ENCODE measurements at regions not wholly inside any gene's neighbourhood (a gene's known extent, or its start where the extent isn't known, plus 50 kb on each side); places are given as distances from the start of the nearest gene placed in this dataset.
A peak's percentile ranks its signal among the peaks of the same experiment; 100 is the strongest.

GRCh38 chr2:76314271-76315020 is 603.7 kb upstream of the GCFC2 start:
- no peak for DNase-seq

DNA sequence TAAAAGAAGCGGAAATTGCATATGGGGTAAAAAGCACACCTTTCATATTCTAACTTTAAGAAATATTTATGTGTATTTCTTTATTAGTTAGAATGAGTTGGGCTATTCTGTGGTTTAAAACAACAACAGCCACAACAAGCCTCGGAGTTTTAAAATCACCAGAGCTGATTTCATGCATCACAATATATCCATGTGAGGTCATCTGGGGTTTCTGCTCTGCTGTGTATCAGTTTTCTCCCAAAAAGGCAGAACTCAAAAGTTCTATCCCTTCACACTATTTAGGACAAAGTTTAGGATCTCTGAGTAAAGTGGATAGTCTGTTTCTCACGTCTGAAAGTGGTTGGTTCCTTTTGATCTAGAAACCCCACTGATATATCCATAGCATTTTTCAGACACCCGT is 601.5 kb upstream of the GCFC2 start:
- no peak for DNase-seq

DNA sequence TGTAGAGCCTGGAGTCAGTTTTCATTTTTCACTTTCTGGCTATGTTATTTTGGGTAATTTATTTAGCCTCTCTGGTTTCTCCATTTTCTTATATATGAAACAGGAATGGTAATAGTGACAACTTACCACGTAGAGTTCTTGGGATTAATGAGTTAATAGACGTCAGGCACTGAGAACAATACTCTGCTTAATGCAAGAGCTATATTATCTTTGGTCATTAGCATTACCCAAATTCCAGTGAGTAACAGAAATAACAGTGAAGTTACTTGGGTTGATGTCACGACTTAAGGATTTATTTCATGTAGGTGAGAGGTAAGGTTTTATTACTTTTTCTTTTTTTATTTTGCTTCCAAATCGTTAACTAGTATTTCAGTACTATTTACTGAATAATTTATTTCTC is 601.0 kb upstream of the GCFC2 start:
- DNase-seq, result no peak

GRCh38 chr2:76310894-76311633 is 600.3 kb upstream of the GCFC2 start:
- DNase-seq, result no peak

DNA sequence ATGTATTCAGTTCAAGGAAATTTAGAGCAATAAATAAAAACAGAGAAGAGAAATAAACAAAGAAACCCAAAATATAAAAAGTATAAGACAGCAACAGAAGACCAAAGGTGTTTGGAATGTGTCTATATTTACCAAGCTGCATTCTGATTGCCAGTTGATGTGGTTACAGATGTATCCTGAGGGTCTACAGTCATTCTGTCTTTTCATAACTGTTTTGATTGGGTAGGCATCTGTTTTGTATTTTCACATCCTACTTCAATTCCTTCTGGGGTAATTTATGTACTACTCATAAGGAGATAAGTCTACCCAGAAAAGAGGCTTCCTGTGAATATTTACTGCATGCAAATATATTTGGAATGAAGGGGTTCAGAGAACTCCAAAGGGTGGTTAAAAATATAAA is 596.8 kb upstream of the GCFC2 start:
- DNase-seq, result no peak

GRCh38 chr2:76298041-76298440 is 587.3 kb upstream of the GCFC2 start:
- no peak for DNase-seq

DNA sequence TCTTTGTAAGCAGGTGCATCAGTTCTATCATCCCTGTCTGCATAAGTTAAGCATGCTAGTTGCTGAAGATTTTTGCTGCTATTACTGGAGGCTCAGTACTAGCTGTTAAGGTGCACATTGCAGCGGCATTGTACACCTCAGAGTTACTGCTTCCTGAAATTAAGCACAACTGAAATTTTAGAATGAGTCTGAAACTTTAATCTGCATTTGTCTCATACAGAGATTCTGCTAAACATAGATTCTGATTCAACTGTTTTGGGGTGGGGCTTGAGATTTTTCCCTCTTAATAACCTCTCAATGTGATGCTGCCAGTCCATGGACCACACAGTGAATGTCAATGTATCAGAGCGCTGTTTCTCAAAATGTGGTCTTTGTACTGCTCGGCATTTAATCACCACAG is 585.7 kb upstream of the GCFC2 start:
- no peak for DNase-seq

DNA sequence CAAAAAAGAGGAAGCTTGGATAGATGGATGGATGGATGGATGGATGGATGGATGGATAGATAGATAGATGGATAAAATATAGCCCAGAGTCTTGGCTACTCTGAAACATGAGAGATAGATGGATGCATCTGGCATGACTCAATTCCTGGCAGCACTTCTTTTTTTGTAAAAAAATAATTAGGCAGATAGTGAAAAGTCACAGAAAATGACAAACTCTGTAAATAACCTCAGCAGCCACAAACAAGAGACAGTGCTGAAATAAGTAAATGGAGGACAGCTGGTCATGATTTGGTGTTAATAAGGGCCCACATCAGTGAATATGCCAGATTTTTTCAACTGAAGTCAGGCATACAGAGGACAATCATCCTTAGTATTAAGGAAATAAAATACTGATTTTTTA is 585.0 kb upstream of the GCFC2 start:
- no peak for DNase-seq

GRCh38 chr2:76288598-76288997 is 577.9 kb upstream of the GCFC2 start:
- no peak for DNase-seq

DNA sequence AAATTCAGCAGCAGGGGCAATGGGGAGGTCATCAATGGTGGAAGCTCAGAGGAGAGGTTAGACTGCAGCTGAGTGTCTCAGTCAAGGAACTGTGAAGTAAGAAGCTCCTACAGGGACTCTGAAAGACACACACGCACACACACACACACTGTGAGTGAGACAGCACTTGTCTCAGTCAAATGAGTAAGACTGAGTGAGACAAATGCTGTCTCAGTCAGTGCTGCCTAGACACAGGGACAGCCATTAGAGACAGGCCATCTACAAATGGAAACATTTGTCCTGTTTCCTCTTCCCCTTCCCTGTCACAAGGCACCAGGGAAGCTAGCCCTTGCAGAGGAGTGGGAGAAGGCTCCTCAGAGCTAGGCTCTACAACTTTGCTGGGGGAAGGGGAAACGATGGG is 577.4 kb upstream of the GCFC2 start:
- no peak for DNase-seq

DNA sequence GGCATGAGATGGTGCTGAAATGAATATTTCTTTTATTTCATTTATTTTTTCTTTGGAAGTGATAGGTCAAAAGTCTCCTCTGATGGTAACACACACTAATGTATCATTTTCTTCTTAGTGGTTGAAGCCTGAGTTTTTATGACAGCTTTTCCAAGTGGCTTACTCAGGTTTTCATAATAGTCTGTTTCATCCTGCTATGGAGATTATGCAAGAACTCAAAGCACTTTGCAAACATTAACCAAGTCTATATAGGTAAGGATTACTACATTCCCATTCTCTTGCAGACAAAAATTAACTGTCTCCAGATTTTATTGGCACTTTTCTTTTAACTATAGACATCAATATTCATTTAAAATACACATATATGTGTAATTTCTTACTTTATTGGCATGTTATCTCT is 572.6 kb upstream of the GCFC2 start:
- no peak for DNase-seq

DNA sequence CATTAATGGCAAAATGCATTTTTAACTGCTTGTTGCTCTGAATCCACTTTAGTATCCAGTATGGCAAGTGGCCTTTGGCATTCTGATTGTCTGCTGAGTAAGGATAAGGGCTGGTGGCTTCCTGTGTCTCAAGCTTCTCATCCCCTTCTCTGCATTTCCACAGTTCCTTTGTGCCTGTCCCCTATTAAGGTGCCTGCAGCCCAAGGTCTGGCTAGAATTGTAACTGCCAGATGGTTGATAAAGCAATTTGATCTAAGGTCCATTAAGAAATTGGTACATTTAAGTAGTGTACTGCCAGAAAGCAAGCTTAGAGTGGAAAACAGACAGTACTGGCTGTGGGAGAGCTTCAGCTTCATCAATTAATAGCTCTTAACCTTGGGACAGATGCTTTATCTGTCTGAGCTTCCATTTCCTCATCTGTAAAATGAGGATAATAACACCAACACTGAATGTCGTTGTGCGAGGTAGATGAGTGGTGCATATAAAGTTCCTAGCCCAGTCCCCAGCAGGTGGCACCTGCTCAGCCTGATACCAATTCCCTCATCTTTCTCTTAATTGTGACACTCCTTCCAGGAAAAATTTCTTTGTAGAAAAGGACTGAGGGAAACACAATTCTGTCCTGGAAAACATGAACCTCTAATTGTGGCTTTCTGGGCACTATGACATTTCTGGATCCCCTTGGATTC is 570.6 kb upstream of the GCFC2 start:
- no peak for DNase-seq

GRCh38 chr2:76280686-76281085 is 570.0 kb upstream of the GCFC2 start:
- peak; percentile 8 to 16 for DNase-seq

GRCh38 chr2:76279142-76279541 is 568.4 kb upstream of the GCFC2 start:
- no peak for DNase-seq

GRCh38 chr2:76275788-76276187 is 565.1 kb upstream of the GCFC2 start:
- no peak for DNase-seq

DNA sequence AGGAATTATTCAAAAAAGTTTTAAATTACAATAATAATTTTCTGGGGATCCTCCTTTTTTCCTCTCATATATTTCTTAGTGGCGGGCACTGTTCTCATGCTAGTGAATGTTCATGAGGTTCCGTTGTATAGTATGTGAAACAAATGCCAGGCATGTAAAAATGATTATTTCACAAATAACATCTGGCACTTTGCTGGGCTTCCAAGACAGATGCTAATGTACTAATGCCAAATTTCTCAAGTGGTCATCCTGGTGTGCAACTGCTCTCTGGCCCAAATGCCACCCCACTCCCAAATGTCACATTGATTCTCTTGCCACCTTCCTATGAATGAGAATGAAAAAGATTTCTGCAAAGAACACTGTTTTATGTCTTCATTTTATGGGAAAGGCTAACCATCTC is 564.0 kb upstream of the GCFC2 start:
- no peak for DNase-seq

DNA sequence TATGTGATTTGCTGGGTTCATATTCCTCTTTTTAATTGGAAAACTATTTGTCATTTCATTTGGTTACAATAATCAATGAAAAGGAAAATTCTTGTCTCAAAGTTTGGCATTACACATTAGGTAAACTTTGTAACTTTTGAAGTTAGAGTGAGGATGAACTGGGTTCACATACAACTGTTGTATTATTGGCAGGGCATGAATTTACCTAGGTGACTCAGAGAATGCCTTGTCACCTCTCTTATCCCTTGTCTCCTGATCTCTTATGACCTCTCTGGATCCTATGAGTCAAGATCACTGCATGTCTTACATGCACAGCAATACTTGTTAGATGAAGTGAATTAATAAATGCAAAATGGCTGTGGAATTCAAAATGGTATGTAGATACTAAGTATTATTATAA is 563.4 kb upstream of the GCFC2 start:
- no peak for DNase-seq

GRCh38 chr2:76270096-76270710 is 559.5 kb upstream of the GCFC2 start:
- no peak for DNase-seq

- no peak for DNase-seq
Observed at GRCh38 chr2:76268902-76269620, 558.3 kb upstream of the GCFC2 start.

- no peak for DNase-seq
Observed at GRCh38 chr2:76268484-76268883, 557.8 kb upstream of the GCFC2 start.

DNA sequence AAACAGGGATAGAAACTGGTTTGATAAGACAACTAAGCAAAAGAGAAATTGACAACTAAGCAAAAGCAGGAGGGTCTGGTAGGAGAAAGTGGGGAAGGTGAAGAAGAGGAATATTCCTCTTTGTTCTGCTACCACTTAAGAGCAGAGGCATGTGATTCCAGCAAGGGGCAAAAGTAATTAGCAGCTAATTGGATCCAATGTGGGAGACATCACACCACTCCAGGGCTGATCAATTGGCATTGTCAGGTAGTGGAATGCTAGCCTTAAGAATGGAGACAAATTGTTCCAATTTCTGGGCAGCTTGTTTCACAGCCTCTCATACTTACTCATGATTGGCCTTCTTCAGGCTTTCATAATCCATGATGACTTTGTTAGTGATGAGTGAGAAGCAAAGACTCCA is 547.1 kb upstream of the GCFC2 start:
- no peak for DNase-seq

DNA sequence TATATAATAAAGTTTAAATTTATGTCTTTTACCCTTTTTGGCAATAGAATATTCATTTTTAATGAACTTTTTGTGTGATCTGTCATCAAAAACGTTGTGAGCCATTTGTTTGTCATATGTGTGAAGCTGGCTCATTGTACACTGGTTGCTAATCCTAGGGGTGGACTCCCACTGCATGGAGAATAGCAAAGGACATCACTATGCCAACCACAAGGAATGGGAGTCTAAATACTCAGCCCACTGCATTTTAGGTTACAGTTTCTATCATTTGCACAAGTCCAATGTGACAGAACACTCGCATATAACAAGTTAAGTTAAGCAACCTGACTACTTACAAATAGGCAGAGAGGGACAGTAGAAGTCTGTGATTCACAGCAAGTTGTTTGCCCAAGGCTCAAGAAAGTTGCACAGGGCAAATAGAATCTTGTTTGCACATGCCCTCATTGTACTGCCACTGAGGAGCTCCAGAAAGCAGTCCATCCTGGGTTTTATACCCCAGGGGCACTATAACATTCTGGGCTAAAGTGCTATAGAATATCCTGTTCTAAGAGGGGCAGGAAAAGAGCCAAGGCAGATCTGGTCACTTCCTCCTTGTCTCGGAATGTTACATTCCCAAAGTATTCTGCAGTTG is 545.9 kb upstream of the GCFC2 start:
- DNase-seq, result no peak

All from Kasumi-1 (cell line).